ENCODE measurements at regions not wholly inside any gene's neighbourhood (a gene's known extent, or its start where the extent isn't known, plus 50 kb on each side); places are given as distances from the start of the nearest gene placed in this dataset.
"Not testable (repeated sequence)": the region's sequence is repeated elsewhere in the genome, so short reads cannot be mapped to it uniquely, and the experiment has no call there.

GRCh38 chr2:40030456-40030975 is 251.5 kb upstream of the THUMPD2 start:
- no peaks in the 10 kb centered on the region for H3K27me3 ChIP-seq (ENCODE audit: low read depth, low read length)
- no peaks in the 10 kb centered on the region for H3K4me1 ChIP-seq (ENCODE audit: control insufficient read depth in 1 of 2, insufficient read depth in 2 of 2, low read length in 2 of 2)
- no peak overlapping the region for H3K27ac ChIP-seq (ENCODE audit: low read length)
- H3K9me3 ChIP-seq (ENCODE audit: control insufficient read depth in 1 of 2, low read length in 2 of 2), result peaks cover 0 to 9% of the 10 kb centered on the region in 2 donors
- no peaks in the 10 kb centered on the region for H3K36me3 ChIP-seq (ENCODE audit: control insufficient read depth in 1 of 2, insufficient read depth in 2 of 2, low read length in 2 of 2)
- H3K4me3 ChIP-seq (ENCODE audit: low read depth in 1 of 2, low read length in 2 of 2), result no peak overlapping the region

- H3K4me1 ChIP-seq (ENCODE audit: control insufficient read depth in 1 of 2, insufficient read depth in 2 of 2, low read length in 2 of 2), result no peaks in the 10 kb centered on the region
- no peak overlapping the region for H3K27ac ChIP-seq (ENCODE audit: low read length)
- H3K27me3 ChIP-seq (ENCODE audit: low read depth, low read length), result no peaks in the 10 kb centered on the region
- no peaks in the 10 kb centered on the region for H3K9me3 ChIP-seq (ENCODE audit: control insufficient read depth in 1 of 2, low read length in 2 of 2)
- H3K4me3 ChIP-seq (ENCODE audit: low read depth in 1 of 2, low read length in 2 of 2), result no peak overlapping the region
- H3K36me3 ChIP-seq (ENCODE audit: control insufficient read depth in 1 of 2, insufficient read depth in 2 of 2, low read length in 2 of 2), result no peaks in the 10 kb centered on the region
Observed at GRCh38 chr2:40028792-40029488, 249.9 kb upstream of the THUMPD2 start.

GRCh38 chr2:40027968-40028367 is 248.9 kb upstream of the THUMPD2 start:
- H3K27ac ChIP-seq (ENCODE audit: low read length), result no peak overlapping the region
- no peaks in the 10 kb centered on the region for H3K36me3 ChIP-seq (ENCODE audit: control insufficient read depth in 1 of 2, insufficient read depth in 2 of 2, low read length in 2 of 2)
- no peaks in the 10 kb centered on the region for H3K9me3 ChIP-seq (ENCODE audit: control insufficient read depth in 1 of 2, low read length in 2 of 2)
- H3K4me3 ChIP-seq (ENCODE audit: low read depth in 1 of 2, low read length in 2 of 2), result no peak overlapping the region
- no peaks in the 10 kb centered on the region for H3K4me1 ChIP-seq (ENCODE audit: control insufficient read depth in 1 of 2, insufficient read depth in 2 of 2, low read length in 2 of 2)
- no peaks in the 10 kb centered on the region for H3K27me3 ChIP-seq (ENCODE audit: low read depth, low read length)

GRCh38 chr2:40025276-40025675 is 246.2 kb upstream of the THUMPD2 start:
- not testable (repeated sequence) for H3K27me3 ChIP-seq (ENCODE audit: low read depth, low read length); H3K4me3 ChIP-seq (ENCODE audit: low read depth in 1 of 2, low read length in 2 of 2); H3K4me1 ChIP-seq (ENCODE audit: control insufficient read depth in 1 of 2, insufficient read depth in 2 of 2, low read length in 2 of 2); H3K9me3 ChIP-seq (ENCODE audit: control insufficient read depth in 1 of 2, low read length in 2 of 2); H3K27ac ChIP-seq (ENCODE audit: low read length); H3K36me3 ChIP-seq (ENCODE audit: control insufficient read depth in 1 of 2, insufficient read depth in 2 of 2, low read length in 2 of 2)

GRCh38 chr2:40020997-40021396 is 241.9 kb upstream of the THUMPD2 start:
- Histone ChIP-seq H3K27me3 (ENCODE audit: low read depth, low read length) (no peaks in the 10 kb centered on the region), H3K9me3 (ENCODE audit: control insufficient read depth in 1 of 2, low read length in 2 of 2) (peaks cover 0 to 4% of the 10 kb centered on the region in 2 donors), H3K36me3 (ENCODE audit: control insufficient read depth in 1 of 2, insufficient read depth in 2 of 2, low read length in 2 of 2) (no peaks in the 10 kb centered on the region), H3K27ac (ENCODE audit: low read length) (no peak overlapping the region), H3K4me3 (ENCODE audit: low read depth in 1 of 2, low read length in 2 of 2) (no peak overlapping the region), H3K4me1 (ENCODE audit: control insufficient read depth in 1 of 2, insufficient read depth in 2 of 2, low read length in 2 of 2) (no peaks in the 10 kb centered on the region)

GRCh38 chr2:40016151-40016885 is 237.3 kb upstream of the THUMPD2 start:
- no peaks in the 10 kb centered on the region for H3K27me3 ChIP-seq (ENCODE audit: low read depth, low read length)
- no peak overlapping the region for H3K4me3 ChIP-seq (ENCODE audit: low read depth in 1 of 2, low read length in 2 of 2)
- H3K36me3 ChIP-seq (ENCODE audit: control insufficient read depth in 1 of 2, insufficient read depth in 2 of 2, low read length in 2 of 2), result no peaks in the 10 kb centered on the region
- no peaks in the 10 kb centered on the region for H3K4me1 ChIP-seq (ENCODE audit: control insufficient read depth in 1 of 2, insufficient read depth in 2 of 2, low read length in 2 of 2)
- no peak overlapping the region for H3K27ac ChIP-seq (ENCODE audit: low read length)
- peaks cover 0 to 4% of the 10 kb centered on the region in 2 donors for H3K9me3 ChIP-seq (ENCODE audit: control insufficient read depth in 1 of 2, low read length in 2 of 2)

GRCh38 chr2:40013962-40014361 is 234.9 kb upstream of the THUMPD2 start:
- not testable (repeated sequence) for H3K9me3 ChIP-seq (ENCODE audit: control insufficient read depth in 1 of 2, low read length in 2 of 2); H3K4me3 ChIP-seq (ENCODE audit: low read depth in 1 of 2, low read length in 2 of 2); H3K4me1 ChIP-seq (ENCODE audit: control insufficient read depth in 1 of 2, insufficient read depth in 2 of 2, low read length in 2 of 2); H3K27ac ChIP-seq (ENCODE audit: low read length); H3K36me3 ChIP-seq (ENCODE audit: control insufficient read depth in 1 of 2, insufficient read depth in 2 of 2, low read length in 2 of 2); H3K27me3 ChIP-seq (ENCODE audit: low read depth, low read length)

- Histone ChIP-seq H3K9me3 (ENCODE audit: control insufficient read depth in 1 of 2, low read length in 2 of 2) (no peaks in the 10 kb centered on the region), H3K27ac (ENCODE audit: low read length) (no peak overlapping the region)
Observed at GRCh38 chr2:40004336-40004735, 225.3 kb upstream of the THUMPD2 start.

GRCh38 chr2:40002339-40002738 is 223.3 kb upstream of the THUMPD2 start:
- Histone ChIP-seq H3K4me3 (ENCODE audit: low read depth in 1 of 2, low read length in 2 of 2) (no peak overlapping the region), H3K27ac (ENCODE audit: low read length) (no peak overlapping the region), H3K4me1 (ENCODE audit: control insufficient read depth in 1 of 2, insufficient read depth in 2 of 2, low read length in 2 of 2) (no peaks in the 10 kb centered on the region), H3K36me3 (ENCODE audit: control insufficient read depth in 1 of 2, insufficient read depth in 2 of 2, low read length in 2 of 2) (no peaks in the 10 kb centered on the region), H3K9me3 (ENCODE audit: control insufficient read depth in 1 of 2, low read length in 2 of 2) (no peaks in the 10 kb centered on the region), H3K27me3 (ENCODE audit: low read depth, low read length) (no peaks in the 10 kb centered on the region)

More at GRCh38 chr2:40004336-40004735, 225.3 kb upstream of the THUMPD2 start:
- Histone ChIP-seq H3K27me3 (ENCODE audit: low read depth, low read length) (no peaks in the 10 kb centered on the region), H3K4me3 (ENCODE audit: low read depth in 1 of 2, low read length in 2 of 2) (no peak overlapping the region), H3K4me1 (ENCODE audit: control insufficient read depth in 1 of 2, insufficient read depth in 2 of 2, low read length in 2 of 2) (no peaks in the 10 kb centered on the region), H3K36me3 (ENCODE audit: control insufficient read depth in 1 of 2, insufficient read depth in 2 of 2, low read length in 2 of 2) (no peaks in the 10 kb centered on the region)

- Histone ChIP-seq H3K27me3 (ENCODE audit: low read depth, low read length) (no peaks in the 10 kb centered on the region), H3K4me1 (ENCODE audit: control insufficient read depth in 1 of 2, insufficient read depth in 2 of 2, low read length in 2 of 2) (no peaks in the 10 kb centered on the region), H3K4me3 (ENCODE audit: low read depth in 1 of 2, low read length in 2 of 2) (no peak overlapping the region), H3K9me3 (ENCODE audit: control insufficient read depth in 1 of 2, low read length in 2 of 2) (no peaks in the 10 kb centered on the region), H3K27ac (ENCODE audit: low read length) (no peak overlapping the region), H3K36me3 (ENCODE audit: control insufficient read depth in 1 of 2, insufficient read depth in 2 of 2, low read length in 2 of 2) (no peaks in the 10 kb centered on the region)
Observed at GRCh38 chr2:39999864-40000263, 220.8 kb upstream of the THUMPD2 start.

GRCh38 chr2:39998617-39999016 is 219.6 kb upstream of the THUMPD2 start:
- no peaks in the 10 kb centered on the region for H3K36me3 ChIP-seq (ENCODE audit: control insufficient read depth in 1 of 2, insufficient read depth in 2 of 2, low read length in 2 of 2)
- no peaks in the 10 kb centered on the region for H3K27me3 ChIP-seq (ENCODE audit: low read depth, low read length)
- no peak overlapping the region for H3K27ac ChIP-seq (ENCODE audit: low read length)
- no peak overlapping the region for H3K4me3 ChIP-seq (ENCODE audit: low read depth in 1 of 2, low read length in 2 of 2)
- no peaks in the 10 kb centered on the region for H3K4me1 ChIP-seq (ENCODE audit: control insufficient read depth in 1 of 2, insufficient read depth in 2 of 2, low read length in 2 of 2)
- no peaks in the 10 kb centered on the region for H3K9me3 ChIP-seq (ENCODE audit: control insufficient read depth in 1 of 2, low read length in 2 of 2)

Data from muscle layer of duodenum (tissue), 2 donors.